ENCODE measurements at regions not wholly inside any gene's neighbourhood (a gene's known extent, or its start where the extent isn't known, plus 50 kb on each side); places are given as distances from the start of the nearest gene placed in this dataset.

GRCh38 chr2:235274023-235274422 is 219.8 kb upstream of the AGAP1 start:
- Histone ChIP-seq H3K36me3 (ENCODE audit: low read depth, missing control alignments) (no peaks in the 10 kb centered on the region), H3K4me1 (no peaks in the 10 kb centered on the region), H3K9me3 (no peaks in the 10 kb centered on the region), H3K4me3 (no peak overlapping the region), H3K27ac (no peak overlapping the region), H3K27me3 (no peaks in the 10 kb centered on the region)
- 62 to 64% methylated on average over 2 of the region's 2 CpGs for WGBS, 2 donors
- intact Hi-C loops (cut with DNase I; ENCODE audit: low total_unique reads): no loop called here
- TF ChIP-seq CTCF (IDR thresholded peaks at IDR 0.05): no peak
- TF ChIP-seq POLR2A (IDR thresholded peaks at IDR 0.05): no peak
- DNase-seq: no peak

DNA sequence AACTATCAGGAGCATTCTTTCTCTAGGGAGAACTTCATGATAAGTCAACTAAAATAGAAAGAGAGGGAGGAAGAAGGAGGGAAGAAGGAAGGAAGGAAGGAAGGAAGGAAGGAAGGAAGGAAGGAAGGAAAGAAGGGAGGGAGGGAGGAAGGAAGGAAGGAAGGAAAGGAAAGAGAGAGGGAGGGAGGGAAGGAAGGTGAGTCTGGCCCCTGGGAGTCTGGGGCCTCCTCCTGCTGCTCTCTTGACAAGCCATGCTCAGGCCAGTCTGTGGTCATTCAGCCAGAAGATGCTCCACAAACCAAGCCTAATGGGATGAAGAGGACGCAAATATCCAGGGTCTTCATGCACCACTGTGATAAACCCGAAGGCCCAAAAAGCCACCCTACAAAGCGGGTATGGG is 216.4 kb upstream of the AGAP1 start:
- no peak for TF ChIP-seq POLR2A (IDR thresholded peaks at IDR 0.05)
- no peak for TF ChIP-seq CTCF (IDR thresholded peaks at IDR 0.05)
- no peaks in the 10 kb centered on the region for H3K9me3 ChIP-seq
- no peaks in the 10 kb centered on the region for H3K27me3 ChIP-seq
- H3K4me3 ChIP-seq: no peak overlapping the region
- H3K27ac ChIP-seq: no peak overlapping the region
- no peaks in the 10 kb centered on the region for H3K36me3 ChIP-seq (ENCODE audit: low read depth, missing control alignments)
- intact Hi-C loops (cut with DNase I; ENCODE audit: low total_unique reads): no loop called here
- 93 to 94% methylated on average over 3 of the region's 3 CpGs for WGBS, 2 donors
- no peak for DNase-seq
- no peaks in the 10 kb centered on the region for H3K4me1 ChIP-seq

DNA sequence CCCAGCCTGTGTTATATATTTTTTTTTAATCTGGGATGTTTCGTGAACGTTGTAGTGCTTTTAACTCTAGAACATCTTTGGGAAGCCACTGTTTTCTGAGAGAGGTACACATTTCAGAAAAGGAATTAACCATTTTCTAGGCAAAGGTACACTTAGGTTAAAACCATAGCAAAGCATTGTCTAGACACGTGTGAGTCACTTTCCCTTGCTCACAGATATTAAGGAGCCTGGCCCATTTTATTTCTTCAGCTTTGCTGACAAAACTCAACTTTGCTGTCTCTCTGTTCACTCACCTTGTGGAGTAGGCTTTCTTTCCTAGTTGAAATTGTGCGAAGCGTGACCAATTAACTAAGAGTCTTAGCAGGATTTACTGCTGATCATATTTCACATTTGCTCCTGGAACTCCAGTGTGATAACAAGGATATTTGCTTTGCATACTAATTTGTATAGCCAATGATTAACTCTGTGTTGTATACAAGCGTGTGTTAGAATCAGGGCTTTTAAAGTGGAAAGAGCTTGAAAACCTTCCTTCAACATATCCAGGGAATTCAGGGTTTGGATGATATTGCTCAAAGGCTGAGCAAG is 215.0 kb upstream of the AGAP1 start:
- Histone ChIP-seq H3K36me3 (ENCODE audit: low read depth, missing control alignments) (no peaks in the 10 kb centered on the region), H3K27ac (no peak overlapping the region), H3K4me1 (no peaks in the 10 kb centered on the region), H3K27me3 (no peaks in the 10 kb centered on the region), H3K4me3 (no peak overlapping the region), H3K9me3 (no peaks in the 10 kb centered on the region)
- WGBS, 2 donors: 73 to 75% methylated on average over 6 of the region's 6 CpGs
- intact Hi-C loops (cut with DNase I; ENCODE audit: low total_unique reads): no loop called here
- no peak for DNase-seq
- TF ChIP-seq POLR2A (IDR thresholded peaks at IDR 0.05) (no peak), CTCF (IDR thresholded peaks at IDR 0.05) (no peak)

DNA sequence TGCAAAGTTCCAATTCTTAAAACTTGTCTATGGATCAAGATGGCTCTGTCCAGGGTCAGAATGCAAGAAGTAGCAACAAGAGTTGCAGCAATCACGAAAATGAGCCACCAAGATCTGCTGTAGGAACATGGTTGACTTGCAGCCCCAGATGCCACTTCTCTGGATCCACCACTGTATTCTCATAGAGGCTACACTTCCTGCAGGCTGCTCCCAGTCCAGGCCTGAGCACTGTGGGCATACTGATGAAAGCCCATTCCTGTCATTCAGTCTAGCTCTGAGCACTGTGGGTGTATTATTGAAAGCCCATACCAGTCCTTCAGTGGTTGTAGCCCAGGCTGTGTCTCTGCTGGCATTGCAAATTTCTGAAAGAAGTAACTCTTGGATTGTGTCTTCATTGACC is 213.9 kb upstream of the AGAP1 start:
- H3K36me3 ChIP-seq (ENCODE audit: low read depth, missing control alignments): no peaks in the 10 kb centered on the region
- H3K27me3 ChIP-seq: no peaks in the 10 kb centered on the region
- TF ChIP-seq CTCF (IDR thresholded peaks at IDR 0.05) (no peak), POLR2A (IDR thresholded peaks at IDR 0.05) (no peak)
- H3K9me3 ChIP-seq: no peaks in the 10 kb centered on the region
- DNase-seq: no peak
- no peak overlapping the region for H3K27ac ChIP-seq
- no peaks in the 10 kb centered on the region for H3K4me1 ChIP-seq
- WGBS, 2 donors: 85 to 100% methylated on average over 1 of the region's 1 CpG
- intact Hi-C loops (cut with DNase I; ENCODE audit: low total_unique reads): no loop called here
- H3K4me3 ChIP-seq: no peak overlapping the region

DNA sequence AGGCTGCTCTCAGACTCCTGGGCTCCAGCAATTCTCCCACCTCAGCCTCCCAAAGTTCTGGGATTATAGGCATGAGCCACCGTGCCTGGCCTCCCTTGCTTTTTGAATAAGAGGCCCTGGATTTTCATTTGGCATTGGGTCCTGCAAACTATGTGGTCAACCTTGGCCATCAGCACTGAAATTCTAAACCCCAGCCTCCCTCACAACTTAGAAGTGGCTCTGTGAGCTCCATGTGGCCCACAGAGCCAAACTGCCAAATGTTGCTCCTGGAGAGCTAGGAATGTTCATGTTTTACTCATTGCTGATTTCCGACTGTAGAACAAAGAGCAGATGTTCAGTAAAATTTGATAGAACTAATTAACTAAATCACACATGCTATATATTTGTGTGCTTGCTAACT is 210.6 kb upstream of the AGAP1 start:
- intact Hi-C loops (cut with DNase I; ENCODE audit: low total_unique reads): no loop called here
- Histone ChIP-seq H3K27ac (no peak overlapping the region), H3K4me1 (no peaks in the 10 kb centered on the region), H3K9me3 (no peaks in the 10 kb centered on the region), H3K4me3 (no peak overlapping the region), H3K36me3 (ENCODE audit: low read depth, missing control alignments) (no peaks in the 10 kb centered on the region), H3K27me3 (no peaks in the 10 kb centered on the region)
- WGBS, 2 donors: 92 to 93% methylated on average over 2 of the region's 2 CpGs
- TF ChIP-seq CTCF (IDR thresholded peaks at IDR 0.05) (no peak), POLR2A (IDR thresholded peaks at IDR 0.05) (no peak)
- no peak for DNase-seq

Measured in testis (tissue), 2 donors.